G401 (cell line): ENCODE measurements at regions not wholly inside any gene's neighbourhood (a gene's known extent, or its start where the extent isn't known, plus 50 kb on each side); places are given as distances from the start of the nearest gene placed in this dataset.
A peak's percentile ranks its signal among the peaks of the same experiment; 100 is the strongest.
"Not testable (repeated sequence)": the region's sequence is repeated elsewhere in the genome, so short reads cannot be mapped to it uniquely, and the experiment has no call there.

Experiments used
- DNase-seq: peaks from one replicate; pipeline ENCODE4 v3.0.0-alpha.2; 2015; ENCODE audit warnings: low spot score
- in situ Hi-C: cut with HindIII; loops from 2 replicates; pipeline ENCODE4 v1.10.0; 2016; ENCODE audit warnings: low sequenced_read_pairs, mixed read lengths

DNA sequence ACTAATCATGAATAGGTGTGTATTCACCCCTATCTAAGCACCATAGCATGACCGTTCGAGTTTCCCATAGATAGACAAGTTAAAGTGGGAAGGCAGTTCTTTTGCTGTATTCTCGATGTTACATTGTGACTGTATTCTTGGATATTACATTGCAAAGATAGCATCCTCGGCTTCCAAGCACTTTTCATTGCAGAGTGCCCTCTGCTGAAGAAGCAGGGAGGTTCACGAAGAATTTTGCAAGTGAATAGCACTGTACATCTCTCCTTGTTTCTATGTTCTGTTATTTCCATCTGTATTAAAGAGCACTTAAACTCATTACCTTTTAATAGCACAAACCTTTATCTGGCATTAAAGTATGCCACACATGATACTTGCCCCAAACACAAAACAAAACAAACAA lies 426.7 kb upstream of the ARX start:
- in situ Hi-C loops = no loop called here

DNA sequence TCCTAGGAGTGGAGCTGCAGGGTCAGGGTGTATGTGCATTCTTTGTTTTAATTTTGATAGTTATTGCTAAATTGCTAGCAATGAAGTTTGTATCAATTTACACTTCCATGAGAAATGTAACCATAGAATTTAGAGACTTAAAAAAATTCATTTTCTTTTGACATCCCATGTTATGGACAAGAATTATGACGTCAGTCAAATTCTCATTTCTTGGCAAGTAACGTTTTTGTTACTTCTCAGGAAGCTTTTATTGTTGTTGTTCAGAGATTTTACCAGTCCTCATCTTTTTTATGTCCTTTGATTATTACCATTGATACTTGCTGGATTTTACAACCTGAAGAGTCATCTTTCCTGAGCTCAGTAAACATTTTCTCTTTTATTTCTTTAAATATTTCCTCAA lies 417.5 kb upstream of the ARX start:
- no peak for DNase-seq
- in situ Hi-C loops = no loop called here

More for the DNA sequence above, 426.7 kb upstream of the ARX start:
- DNase-seq = peak; percentile 8

DNA sequence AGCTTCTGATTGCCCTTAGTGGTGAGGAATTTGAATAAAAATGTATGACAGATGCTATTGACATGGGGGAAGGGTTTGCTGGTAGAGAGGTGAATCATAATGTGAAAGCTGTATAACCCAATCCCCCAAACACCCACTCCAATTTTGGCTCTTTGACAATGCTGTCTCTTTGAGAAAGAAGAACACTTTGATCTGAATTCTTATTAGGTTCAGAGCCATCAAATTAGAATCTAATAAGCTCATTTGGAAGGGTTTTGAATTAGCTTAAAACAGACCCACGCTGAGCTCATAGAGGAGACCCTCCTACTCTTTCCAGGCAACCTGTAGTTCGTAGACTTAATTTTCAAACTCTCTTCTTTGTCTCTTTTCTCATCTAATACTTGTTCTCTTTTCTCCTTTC lies 416.6 kb upstream of the ARX start:
- in situ Hi-C loops = no loop called here
- DNase-seq = no peak

DNA sequence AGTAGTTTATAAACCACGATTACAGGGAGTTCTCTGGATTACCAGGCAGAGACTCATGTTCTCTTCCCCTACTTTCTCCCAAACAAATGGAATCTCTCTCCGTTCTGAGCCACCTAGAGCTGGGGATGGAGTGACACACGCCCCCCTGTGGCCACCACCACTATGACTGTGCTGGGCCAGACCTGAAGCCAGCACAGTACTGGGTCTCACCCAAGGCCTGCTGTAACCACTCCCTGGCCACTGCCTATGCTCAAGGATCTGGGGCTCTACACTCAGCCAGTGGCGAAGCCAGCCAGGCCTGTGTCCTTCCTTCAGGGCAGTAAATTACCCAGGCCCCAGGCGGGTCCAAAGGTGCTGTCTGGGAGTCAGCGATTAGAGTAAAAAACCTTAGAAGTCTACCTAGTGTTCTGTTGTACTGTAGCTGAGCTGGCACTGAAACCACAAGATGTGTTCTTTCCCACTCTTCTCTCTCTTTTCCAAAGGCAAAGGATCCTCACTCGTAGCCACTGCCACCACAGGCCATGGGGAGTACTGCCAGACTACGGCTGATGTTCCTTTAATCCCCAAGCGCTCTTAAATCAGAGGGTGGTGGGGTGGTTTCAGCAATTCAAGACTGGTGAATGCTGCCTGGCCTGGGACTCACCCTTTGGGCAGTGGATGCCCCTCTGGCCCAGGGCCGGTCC lies 412.2 kb upstream of the ARX start:
- in situ Hi-C loops = no loop called here
- DNase-seq = no peak

DNA sequence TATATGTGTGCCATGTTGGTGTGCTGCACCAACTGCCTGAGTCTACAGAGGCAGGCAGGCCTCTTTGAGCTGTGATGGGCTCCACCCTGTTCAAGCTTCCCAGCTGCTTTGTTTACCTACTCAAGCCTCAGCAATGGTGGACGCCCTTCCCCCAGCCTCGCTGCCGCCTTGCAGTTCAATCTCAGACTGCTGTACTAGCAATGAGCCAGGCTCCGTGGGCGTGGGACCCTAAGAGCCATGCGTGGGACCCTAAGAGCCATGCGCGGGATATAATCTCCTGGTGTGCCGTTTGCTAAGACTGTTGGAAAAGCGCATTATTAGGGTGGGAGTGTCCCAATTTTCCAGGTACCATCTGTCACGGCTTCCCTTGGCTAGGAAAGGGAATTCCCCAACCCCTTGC lies 388.4 kb upstream of the ARX start:
- in situ Hi-C loops, DNase-seq: not testable (repeated sequence)

DNA sequence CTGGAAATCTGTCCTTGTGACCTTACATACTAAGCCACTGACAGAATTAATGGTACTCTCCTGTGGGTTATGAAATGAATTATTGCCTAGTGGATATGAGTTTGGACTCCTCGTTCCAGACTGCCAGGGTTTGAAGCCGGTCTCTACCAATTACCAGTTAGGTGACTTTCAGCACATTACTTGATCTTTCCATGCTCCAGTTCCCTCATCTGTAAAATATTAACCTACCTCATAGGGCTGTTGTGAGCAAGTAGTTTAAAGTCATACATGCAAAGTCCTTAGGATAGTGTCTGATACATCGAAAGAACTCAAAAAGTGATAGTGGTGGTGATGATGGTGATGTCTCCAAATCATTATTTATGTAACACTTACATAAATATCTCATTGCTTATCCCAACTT lies 373.5 kb upstream of the ARX start:
- DNase-seq = no peak
- in situ Hi-C loops = no loop called here

DNA sequence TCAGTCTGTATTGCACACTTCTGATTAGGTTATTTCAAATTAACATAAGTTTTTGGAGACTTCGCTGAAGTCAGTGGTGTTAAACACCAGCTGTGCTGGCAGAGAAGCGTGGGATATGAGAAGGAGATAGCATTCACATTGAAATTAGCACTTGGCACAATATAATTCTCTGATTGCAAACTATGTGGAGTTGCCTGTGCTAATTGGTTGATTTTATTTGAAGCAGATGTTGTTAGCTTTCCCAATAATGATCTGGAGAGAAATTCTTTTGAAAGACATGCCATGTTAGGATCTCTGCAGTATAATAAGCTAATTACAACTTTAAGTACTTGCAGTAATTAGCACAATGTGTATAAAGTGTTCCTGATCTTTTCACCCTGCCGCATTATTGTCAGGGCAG lies 367.4 kb upstream of the ARX start:
- in situ Hi-C loops = no loop called here

DNA sequence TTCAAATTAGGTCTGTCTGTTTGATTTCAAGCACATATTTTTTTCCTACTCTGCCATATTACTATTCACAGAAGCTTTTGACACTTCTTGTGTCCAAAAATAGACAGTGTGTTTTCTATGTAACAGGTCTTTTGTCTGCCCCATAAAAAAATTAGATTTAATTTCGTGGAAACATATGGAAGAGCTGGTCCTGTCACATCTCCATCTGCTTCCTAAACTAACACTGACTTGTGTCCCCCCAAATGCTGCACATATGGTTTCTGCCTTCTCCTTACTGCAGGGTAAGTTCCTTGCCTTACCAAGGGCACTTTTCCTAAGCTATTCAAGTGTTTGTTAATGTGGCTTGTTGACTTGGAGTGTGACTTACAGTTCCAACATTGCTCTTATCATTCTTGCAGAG lies 340.7 kb upstream of the ARX start:
- DNase-seq = no peak
- in situ Hi-C loops = no loop called here

More for the DNA sequence above, 367.4 kb upstream of the ARX start:
- no peak for DNase-seq

DNA sequence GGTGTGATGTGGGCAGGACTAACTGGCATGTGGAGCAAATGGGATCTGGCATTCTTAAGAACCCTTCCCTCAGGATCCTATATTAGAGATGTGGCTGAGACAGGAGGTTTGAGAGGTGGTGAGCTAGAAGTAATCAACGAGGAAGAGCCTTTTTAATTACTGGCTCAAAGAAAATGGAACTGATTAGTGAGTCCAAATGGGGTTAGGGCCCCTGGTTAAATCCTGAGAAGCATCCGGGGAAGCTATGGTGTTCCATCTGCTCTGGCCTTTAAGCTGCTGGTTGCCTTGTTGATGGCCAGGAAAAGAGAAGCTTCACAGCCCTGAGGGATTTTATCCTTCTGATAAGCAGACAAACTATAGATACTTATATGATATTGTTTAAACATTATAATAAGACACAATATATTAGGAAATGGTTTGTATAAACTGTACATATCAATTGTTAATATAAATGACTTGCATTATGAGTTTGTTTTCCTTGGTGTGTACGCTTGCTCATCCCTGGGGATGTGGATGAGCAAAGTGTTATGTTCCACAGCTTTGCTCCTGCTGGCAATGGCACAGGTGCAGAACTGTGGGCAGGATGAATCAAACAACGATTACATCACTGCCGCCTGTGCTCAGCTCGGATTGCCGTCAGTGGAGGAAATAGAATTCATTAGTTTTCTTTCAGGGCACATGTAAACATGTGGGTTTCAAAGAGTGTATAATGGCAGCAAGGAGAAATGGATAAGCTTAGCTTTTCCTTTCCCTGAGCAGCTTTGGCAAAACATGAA lies 328.6 kb upstream of the ARX start:
- in situ Hi-C loops = no loop called here

DNA sequence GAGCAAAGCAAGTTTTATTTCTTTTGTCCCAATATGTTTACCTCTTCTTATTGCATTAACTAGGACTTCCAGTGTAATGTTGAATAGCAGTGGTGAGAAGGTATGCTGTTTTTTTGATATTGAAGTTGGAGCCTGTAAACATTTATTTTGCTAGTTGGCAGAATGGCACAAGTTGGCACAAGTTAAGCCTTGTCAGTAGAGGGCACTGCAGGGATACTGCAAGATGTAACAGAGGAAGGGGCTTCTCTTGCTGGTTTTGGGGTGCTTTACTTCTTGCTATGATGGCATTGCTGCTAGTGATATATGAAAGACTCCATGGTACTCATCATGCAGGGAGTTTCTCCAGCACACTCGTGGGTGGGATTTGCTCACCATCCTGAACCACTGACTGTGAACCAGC lies 327.3 kb upstream of the ARX start:
- no peak for DNase-seq
- in situ Hi-C loops = no loop called here

More for the DNA sequence above, 328.6 kb upstream of the ARX start:
- DNase-seq = peak; percentile 72

DNA sequence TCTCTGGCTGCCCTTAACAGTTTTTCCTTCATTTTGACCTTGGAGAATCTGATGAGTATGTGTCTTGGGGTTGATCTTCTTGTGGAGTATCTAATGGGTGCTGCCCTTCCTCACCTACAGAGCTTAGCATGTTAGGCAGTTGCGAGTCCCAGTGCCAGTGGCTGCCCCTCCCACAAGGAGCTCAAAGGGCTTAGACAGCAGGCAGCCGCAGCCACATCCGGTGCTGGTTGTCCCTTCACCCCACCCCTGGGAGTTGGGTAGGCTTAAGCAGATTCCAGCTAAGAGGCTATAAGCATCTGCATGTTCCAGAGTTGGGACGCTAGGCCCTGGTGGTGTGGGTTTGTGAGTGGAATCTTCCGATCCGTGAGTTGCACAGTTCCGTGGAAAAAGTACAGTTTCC lies 322.1 kb upstream of the ARX start:
- in situ Hi-C loops = no loop called here

DNA sequence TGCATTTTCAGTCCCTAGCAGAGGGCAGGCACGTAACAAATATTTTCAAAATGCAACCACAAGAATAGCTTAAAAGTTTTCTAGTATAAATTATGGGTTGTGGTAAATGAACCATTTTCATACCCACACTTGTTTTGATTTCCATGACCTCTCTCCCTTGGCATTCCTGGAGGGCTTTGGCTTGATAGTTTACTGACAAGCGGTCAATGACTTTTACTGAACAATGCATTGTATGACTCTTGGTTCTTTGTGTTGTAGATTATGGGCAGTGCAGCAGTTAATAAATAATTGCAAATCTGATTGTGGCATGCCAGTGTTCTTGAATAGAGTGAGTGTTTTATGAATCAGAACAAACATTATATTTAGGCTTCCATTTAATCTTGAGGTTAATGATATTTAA lies 285.2 kb upstream of the ARX start:
- DNase-seq = no peak
- in situ Hi-C loops = no loop called here

More for the DNA sequence above, 322.1 kb upstream of the ARX start:
- no peak for DNase-seq

DNA sequence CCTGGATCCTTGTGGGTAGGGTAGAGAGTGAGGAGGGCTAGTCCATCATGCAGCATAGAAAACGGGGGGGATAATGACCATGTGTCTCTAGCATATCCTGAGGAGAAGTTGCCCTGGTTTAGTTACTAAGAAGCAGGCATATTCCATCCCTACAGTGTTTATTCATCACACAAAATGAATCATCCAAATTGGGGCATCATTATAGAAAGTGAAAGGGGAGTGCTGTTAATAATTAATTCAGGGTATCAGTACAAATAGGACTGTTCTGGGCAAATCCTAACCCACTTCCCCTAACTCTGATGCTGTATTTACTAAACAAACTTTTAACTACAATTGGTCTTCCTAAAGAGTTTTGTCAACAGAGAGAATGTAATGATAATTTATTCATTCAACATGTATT lies 281.1 kb upstream of the ARX start:
- no peak for DNase-seq
- in situ Hi-C loops = no loop called here

DNA sequence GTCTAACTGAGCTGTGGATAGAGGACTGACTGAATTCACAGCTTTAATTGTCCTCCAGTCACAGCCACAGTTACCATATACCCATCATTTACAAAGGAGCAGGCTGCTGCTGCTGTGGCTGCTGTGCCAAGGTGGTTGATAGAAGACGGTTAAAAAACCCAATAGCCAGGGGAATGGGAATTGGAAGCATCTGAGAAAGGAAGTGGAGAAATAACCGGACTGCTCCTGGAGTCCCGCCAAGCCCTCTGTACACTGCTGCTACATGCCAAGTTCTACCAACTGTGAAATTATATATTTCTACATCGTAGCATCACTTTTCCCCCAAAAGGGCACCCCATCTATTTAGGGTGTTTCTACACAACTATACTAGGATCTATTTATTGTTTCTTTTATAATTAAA lies 279.7 kb upstream of the ARX start:
- in situ Hi-C loops = no loop called here
- peak; percentile 1 for DNase-seq

DNA sequence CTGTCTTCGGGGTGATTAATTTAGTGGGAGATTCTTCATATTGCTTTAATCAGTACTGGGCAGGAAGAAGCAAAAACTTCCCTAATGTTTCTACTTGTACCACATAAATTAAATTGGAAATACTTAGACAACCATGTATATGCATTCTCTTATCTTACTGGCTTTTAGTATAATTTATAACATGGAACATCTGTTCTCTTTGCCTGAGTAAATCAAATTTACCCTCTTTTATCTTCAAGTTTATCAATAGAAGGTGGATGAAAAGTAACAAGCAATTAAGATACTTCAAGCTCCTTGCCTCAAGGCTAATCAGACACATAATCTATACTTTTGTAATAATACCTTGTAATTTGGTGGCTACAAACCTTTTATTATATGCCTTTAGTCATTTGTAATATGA lies 274.4 kb upstream of the ARX start:
- in situ Hi-C loops = no loop called here
- no peak for DNase-seq

DNA sequence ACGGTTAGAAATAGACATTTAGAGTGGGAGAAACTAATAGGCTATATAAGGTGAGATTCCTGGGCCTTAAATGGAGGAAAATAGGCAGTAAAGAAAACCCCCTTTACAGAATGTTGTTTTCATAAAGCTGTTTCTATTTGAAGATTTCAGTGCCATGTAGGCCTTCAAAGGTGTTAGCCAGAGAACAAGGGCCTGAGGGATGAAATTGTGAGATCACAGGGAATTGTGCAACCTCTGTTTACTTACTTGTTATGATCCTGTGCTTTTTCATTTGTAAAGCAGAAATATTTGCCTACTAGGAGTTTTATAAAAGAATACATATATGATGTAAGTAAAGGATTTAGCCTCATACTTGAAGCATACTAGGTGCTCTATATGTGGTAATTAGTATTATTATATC lies 272.9 kb upstream of the ARX start:
- in situ Hi-C loops = no loop called here

DNA sequence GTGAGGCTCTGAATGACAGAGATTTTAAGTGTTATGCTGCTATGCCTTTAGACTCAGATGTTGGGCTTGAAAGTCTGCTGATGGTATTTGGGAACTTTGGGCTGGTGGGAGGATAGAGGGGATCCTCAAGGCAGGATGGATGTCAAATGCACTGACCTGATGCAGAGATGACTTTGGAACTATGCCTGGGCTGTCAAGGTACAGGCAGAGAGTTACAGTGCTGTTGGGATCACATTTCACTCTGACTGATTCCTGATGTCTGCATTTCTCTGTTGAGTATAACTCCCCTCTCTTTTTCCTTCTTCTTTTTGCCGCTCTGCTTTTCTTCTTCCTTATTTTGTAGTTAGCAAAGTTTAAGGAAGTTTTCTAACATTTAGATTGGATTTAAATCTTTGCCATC lies 271.8 kb upstream of the ARX start:
- in situ Hi-C loops = no loop called here
- no peak for DNase-seq

More for the DNA sequence above, 272.9 kb upstream of the ARX start:
- DNase-seq = no peak

DNA sequence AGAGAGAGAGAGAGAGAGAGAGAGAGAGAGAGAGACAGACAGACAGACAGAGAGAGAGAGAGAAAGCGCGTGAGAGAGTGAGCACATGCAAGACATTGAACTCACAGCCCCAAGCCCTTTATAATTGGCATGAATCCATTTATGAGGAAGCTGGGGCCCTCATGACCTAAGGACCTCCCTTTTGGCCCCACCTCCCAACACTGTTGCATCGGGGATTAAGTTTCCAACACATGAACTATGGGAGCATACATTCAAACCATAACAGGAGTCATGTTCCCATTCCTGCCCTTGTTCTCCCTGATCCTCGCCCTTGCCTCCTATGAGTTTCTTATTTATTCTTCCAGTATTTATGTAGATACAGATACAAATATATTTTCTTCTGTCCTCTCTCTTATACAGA lies 269.8 kb upstream of the ARX start:
- DNase-seq = no peak
- in situ Hi-C loops = no loop called here

DNA sequence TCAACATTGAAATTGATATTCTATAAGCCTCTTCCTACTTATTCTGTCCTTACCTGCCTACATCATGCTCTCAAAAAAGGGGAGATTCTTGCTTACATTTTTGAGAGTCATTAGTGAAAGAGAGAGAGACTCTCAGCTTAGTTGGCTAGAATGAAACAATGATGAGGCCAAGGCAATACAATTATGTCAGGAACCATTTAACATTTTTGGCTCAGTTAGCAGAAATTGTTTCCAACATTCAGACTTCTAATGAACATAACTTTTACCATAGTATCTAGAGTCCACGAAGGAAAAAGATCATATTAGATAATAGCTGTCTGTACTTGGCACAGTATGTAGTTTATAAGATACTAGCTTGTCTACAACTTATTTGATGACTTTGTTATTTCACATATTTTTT lies 263.7 kb upstream of the ARX start:
- in situ Hi-C loops = no loop called here
- DNase-seq = no peak

DNA sequence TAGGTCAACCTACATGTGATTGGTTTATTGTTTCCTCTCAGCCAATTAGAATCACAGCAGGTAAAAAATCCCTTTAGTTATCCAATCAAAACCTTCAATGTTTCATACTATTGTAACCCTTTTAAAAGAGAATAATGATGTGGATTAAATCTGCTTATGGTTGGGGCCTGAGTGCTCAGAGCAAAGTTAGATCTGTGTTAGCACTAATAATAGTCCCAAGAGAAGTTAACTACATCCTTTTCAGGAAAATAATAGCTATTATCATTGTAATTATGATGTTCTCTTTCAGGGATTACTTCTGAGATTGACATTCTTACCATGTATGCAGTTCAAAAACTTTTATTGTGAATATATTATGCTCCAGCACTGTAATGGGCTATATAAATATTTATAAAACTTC lies 262.6 kb upstream of the ARX start:
- no peak for DNase-seq
- in situ Hi-C loops = no loop called here

DNA sequence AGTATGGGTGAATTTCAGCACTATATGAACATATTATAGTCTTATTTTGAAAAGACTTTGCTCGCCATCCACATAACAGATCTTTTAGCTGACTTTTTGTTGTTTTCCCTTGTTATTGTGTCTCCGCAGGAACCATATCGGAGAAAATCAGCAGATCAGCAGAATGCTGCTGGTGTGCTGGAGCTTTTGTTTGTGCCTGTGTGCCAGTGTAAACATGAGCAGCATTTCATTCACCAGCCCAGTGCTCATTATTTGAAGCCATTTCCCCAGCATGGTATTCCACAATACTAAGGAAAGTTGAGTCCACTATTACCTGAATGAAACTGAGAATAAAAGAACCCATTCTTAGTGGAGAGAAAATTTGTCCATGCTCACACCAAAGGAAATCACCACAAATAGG lies 261.8 kb upstream of the ARX start:
- no peak for DNase-seq
- in situ Hi-C loops = no loop called here
